Heart right ventricle (tissue), 16 donors: ENCODE measurements at regions not wholly inside any gene's neighbourhood (a gene's known extent, or its start where the extent isn't known, plus 50 kb on each side); places are given as distances from the start of the nearest gene placed in this dataset.
"Not testable (repeated sequence)": the region's sequence is repeated elsewhere in the genome, so short reads cannot be mapped to it uniquely, and the experiment has no call there.

ENCODE experiments used
- ATAC-seq, 8 donors: fragments of 200-7000 bp; cut with Tn5 transposase; one replicate each; pipeline ENCODE4 v1.9.1; 2020; ENCODE audit warnings: mild to moderate bottlenecking in 8 of 8, moderate library complexity in 8 of 8, moderate number of reproducible peaks in 1 of 8
- DNase-seq, 2 donors: peaks; one replicate each; pipeline ENCODE4 v3.0.0-alpha.2; 2020
- H3K27ac ChIP-seq, 10 donors: fragments of 200-600 bp; sonication (generic) in 2 of 10; one replicate each; pipeline versions ENCODE4 v1.5.0 to v1.8.0; 2020 to 2022; ENCODE audit warnings: mild to moderate bottlenecking in 3 of 10
- H3K27me3 ChIP-seq, 7 donors: fragments of 200-600 bp; one replicate each; pipeline ENCODE4 v1.8.0; 2021 to 2022; ENCODE audit warnings: mild to moderate bottlenecking in 2 of 7
- H3K36me3 ChIP-seq, 9 donors: fragments of 200-600 bp; sonication (generic) in 1 of 9; one replicate each; pipeline versions ENCODE4 v1.5.0 to v1.8.0; 2020 to 2022; ENCODE audit warnings: mild to moderate bottlenecking in 2 of 9
- H3K4me1 ChIP-seq, 9 donors: fragments of 200-600 bp; sonication (generic) in 1 of 9; one replicate each; pipeline versions ENCODE4 v1.5.0 to v1.8.0; 2020 to 2022; ENCODE audit warnings: mild to moderate bottlenecking in 4 of 9
- H3K4me3 ChIP-seq, 10 donors: fragments of 200-600 bp; sonication (generic) in 2 of 10; one replicate each; pipeline versions ENCODE4 v1.5.0 to v1.8.0; 2020 to 2022; ENCODE audit warnings: mild to moderate bottlenecking in 7 of 10, moderate library complexity in 2 of 10
- H3K9me3 ChIP-seq, 11 donors: fragments of 200-600 bp in 10 of 11; sonication (generic) in 2 of 11; one replicate each; pipeline versions ENCODE4 v1.5.0 to v1.8.0; 2013 to 2022; ENCODE audit warnings: mild to moderate bottlenecking in 2 of 11, control low read depth in 1 of 11, moderate library complexity in 1 of 11
- WGBS, 2 donors: extraction: QIAGEN DNeasy Blood & Tissue Kit; methylation state at CpG; one replicate each; pipeline ENCODE4 v1.1.7; 2013; ENCODE audit warnings: inconsistent platforms in 1 of 2; 5-methylcytosine and 5-hydroxymethylcytosine counted together
- intact Hi-C, 10 donors: fragments of 100-400 bp; cut with DNase I; formaldehyde crosslinking; loops; one replicate each; pipeline versions ENCODE4 v1.11.1 to v1.14.2; 2022
- TF ChIP-seq, protein P1 (sequence below), 9 donors: fragments of 200-600 bp; sonication (generic) in 2 of 9; IDR thresholded peaks; one replicate each; pipeline versions ENCODE4 v1.5.0 to v1.8.0; 2021 to 2022; ENCODE audit warnings: antibody characterized with exemption in 9 of 9, mild to moderate bottlenecking in 5 of 9, moderate library complexity in 1 of 9
- donor health status: Arrhythmogenic right ventricular cardiomyopathy.
- donor health status: ischemic (EF 13 %, LVEDD 7.1; RV severe dilation, severe dysfunction).
- donor health status: healthy with polysubstance abuse.
- donor health status: DM: no; HTN: yes; CAD: no.
- donor health status: DM: no; HTN: no; CAD: no.
- donor health status: ischemic (EF 25% LVEDD 6.9; RV normal size, moderate dysfunction).
- donor health status: ischemic (EF 25% LVEDD 5.7; RV mildly dilated, moderate dysfunction).
- donor health status: healthy.
- donor health status: DM: yes; HTN: yes; CAD: no.
- donor health status: Ischemic cardiomyopathy.
- donor health status: ischemic (EF 35%, LVEDD 5.7; RV mildly dilated, moderate dysfunction).
- donor health status: nonischemic (EF 11% LVEDD 7.7; RV severe dilation, severe dysfunction).
- donor health status: DM: yes; HTN: yes; CAD: no.
- donor health status: PGD.
- donor health status: ischemic (EF 29% LVEDD 5.4; RV normal size, mild dysfunction).
- donor health status: nonischemic (EF 23%, LVEDD 6.1; RV moderate dilation, normal function).

GRCh38 chr7:69115788-69116187, 482.5 kb upstream of the AUTS2 start:
- ATAC-seq (no peak), DNase-seq (no peak)
- peaks cover 0 to 6% (median 0%) of the 10 kb centered on the region in 9 donors for H3K4me1 ChIP-seq
- 47 to 59% methylated on average over 3 of the region's 3 CpGs for WGBS, 2 donors
- intact Hi-C loops, result no loop called here
- H3K27me3 ChIP-seq, result no peaks in the 10 kb centered on the region
- H3K4me3 ChIP-seq, result no peak overlapping the region
- no peak overlapping the region for H3K27ac ChIP-seq
- H3K9me3 ChIP-seq, result peaks cover 0 to 22% (median 0%) of the 10 kb centered on the region in 11 donors
- H3K36me3 ChIP-seq, result no peaks in the 10 kb centered on the region
- TF ChIP-seq, protein P1, sequence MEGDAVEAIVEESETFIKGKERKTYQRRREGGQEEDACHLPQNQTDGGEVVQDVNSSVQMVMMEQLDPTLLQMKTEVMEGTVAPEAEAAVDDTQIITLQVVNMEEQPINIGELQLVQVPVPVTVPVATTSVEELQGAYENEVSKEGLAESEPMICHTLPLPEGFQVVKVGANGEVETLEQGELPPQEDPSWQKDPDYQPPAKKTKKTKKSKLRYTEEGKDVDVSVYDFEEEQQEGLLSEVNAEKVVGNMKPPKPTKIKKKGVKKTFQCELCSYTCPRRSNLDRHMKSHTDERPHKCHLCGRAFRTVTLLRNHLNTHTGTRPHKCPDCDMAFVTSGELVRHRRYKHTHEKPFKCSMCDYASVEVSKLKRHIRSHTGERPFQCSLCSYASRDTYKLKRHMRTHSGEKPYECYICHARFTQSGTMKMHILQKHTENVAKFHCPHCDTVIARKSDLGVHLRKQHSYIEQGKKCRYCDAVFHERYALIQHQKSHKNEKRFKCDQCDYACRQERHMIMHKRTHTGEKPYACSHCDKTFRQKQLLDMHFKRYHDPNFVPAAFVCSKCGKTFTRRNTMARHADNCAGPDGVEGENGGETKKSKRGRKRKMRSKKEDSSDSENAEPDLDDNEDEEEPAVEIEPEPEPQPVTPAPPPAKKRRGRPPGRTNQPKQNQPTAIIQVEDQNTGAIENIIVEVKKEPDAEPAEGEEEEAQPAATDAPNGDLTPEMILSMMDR (IDR thresholded peaks at IDR 0.05), result no peak

DNA sequence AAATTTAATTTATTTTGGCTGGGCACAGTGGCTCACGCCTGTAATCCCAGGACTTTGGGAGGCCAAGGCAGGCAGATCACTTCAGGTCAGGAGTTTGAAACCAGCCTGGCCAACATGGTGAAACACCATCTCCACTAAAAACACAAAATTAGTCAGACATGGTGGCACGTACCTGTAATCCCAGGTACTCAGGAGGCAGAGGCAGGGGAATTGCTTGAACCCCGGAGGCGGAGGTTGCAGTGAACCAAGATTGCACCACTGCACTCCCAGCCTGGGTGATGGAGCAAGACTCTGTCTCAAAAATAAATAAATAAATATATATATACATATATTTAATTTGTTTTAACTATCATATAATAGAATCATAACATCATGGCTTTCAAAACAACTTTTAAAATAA, 482.1 kb upstream of the AUTS2 start:
- H3K4me1 ChIP-seq, H3K36me3 ChIP-seq, intact Hi-C loops, H3K27ac ChIP-seq, ATAC-seq, DNase-seq, H3K4me3 ChIP-seq, H3K27me3 ChIP-seq: not testable (repeated sequence)
- H3K9me3 ChIP-seq, result peaks cover 0 to 22% (median 0%) of the 10 kb centered on the region in 11 donors
- whole genome bisulfite sequencing, 2 donors, result 92 to 96% methylated on average over 4 of the region's 4 CpGs

DNA sequence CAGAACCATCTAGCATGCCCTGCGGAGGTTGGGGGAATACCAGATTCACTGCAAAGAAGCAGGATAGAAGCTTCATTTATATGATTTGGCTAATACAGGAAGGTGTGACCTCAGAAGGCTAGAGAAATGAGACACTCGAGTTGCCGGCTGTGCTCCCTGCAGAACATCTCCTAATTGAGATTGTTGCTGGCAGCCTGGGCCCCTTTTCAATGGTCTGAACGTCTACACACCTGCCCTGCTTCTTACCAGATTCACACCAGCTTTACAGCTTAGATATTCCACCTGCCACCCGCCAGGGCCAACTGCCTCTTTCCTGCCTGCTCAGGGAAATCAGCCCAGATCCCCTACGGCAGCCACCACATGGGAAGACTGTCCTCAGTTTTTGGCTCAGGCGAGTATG, 475.3 kb upstream of the AUTS2 start:
- Histone ChIP-seq H3K4me3 (no peak overlapping the region), H3K27me3 (peaks cover 0 to 9% (median 0%) of the 10 kb centered on the region in 7 donors), H3K9me3 (no peaks in the 10 kb centered on the region), H3K36me3 (no peaks in the 10 kb centered on the region), H3K27ac (no peak overlapping the region), H3K4me1 (no peaks in the 10 kb centered on the region)
- ATAC-seq, result no peak
- 68 to 70% methylated on average over 7 of the region's 7 CpGs for WGBS, 2 donors
- intact Hi-C loops, result no loop called here
- TF ChIP-seq, protein P1 (IDR thresholded peaks at IDR 0.05), result no peak
- DNase-seq, result no peak

GRCh38 chr7:69126896-69127479, 471.3 kb upstream of the AUTS2 start:
- no peaks in the 10 kb centered on the region for H3K36me3 ChIP-seq
- TF ChIP-seq, protein P1 (IDR thresholded peaks at IDR 0.05), result no peak
- intact Hi-C loops, result no loop called here
- WGBS, 2 donors, result 78% methylated on average over 7 of the region's 7 CpGs
- no peak overlapping the region for H3K27ac ChIP-seq
- no peak for ATAC-seq
- H3K9me3 ChIP-seq, result no peaks in the 10 kb centered on the region
- peaks cover 0 to 6% (median 0%) of the 10 kb centered on the region in 7 donors for H3K27me3 ChIP-seq
- no peak overlapping the region for H3K4me3 ChIP-seq
- no peaks in the 10 kb centered on the region for H3K4me1 ChIP-seq
- no peak for DNase-seq

DNA sequence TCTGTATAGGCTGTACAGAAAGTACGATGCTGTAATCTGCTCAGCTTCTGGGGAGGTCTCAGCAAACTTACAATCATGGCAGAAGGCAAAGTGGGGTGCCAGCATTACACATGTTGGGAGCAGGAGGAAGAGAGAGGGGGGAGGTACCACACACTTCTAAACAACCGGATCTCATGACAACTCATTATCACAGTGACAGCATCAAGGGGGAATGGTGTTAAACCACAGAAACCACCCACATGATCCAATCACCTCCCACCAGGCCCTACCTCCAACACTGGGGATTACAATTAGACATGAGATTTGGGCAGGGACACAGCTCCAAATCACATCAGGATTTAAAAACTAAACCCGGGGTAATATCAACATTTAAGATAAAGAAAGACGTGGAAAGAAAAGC, 468.8 kb upstream of the AUTS2 start:
- TF ChIP-seq, protein P1 (IDR thresholded peaks at IDR 0.05), result no peak
- intact Hi-C loops, result no loop called here
- ATAC-seq, result no peak

More for the DNA sequence above, 468.8 kb upstream of the AUTS2 start:
- WGBS, 2 donors, result 64 to 66% methylated on average over 4 of the region's 4 CpGs
- peaks cover 0 to 25% (median 9%) of the 10 kb centered on the region in 7 donors for H3K27me3 ChIP-seq
- H3K4me1 ChIP-seq, result no peaks in the 10 kb centered on the region
- H3K27ac ChIP-seq, result no peak overlapping the region
- H3K9me3 ChIP-seq, result no peaks in the 10 kb centered on the region
- H3K36me3 ChIP-seq, result no peaks in the 10 kb centered on the region
- H3K4me3 ChIP-seq, result no peak overlapping the region
- no peak for DNase-seq
